HepG2 (cell line): ENCODE measurements at regions not wholly inside any gene's neighbourhood (a gene's known extent, or its start where the extent isn't known, plus 50 kb on each side); places are given as distances from the start of the nearest gene placed in this dataset.

Experiments used
- ATAC-seq: fragments of 200-7000 bp; cut with Tn5 transposase; 3 replicates; pipeline ENCODE4 v1.9.1; 2020; ENCODE audit warnings: mild to moderate bottlenecking, moderate library complexity
- BruUV-seq: library from RNA; stranded (reverse); fragments of 400-500 nt; replicated peaks from 2 replicates; lab custom pipeline; 2021; lab: Mats Ljungman, UMichigan
- CTCF ChIA-PET: fragments of 300-600 bp; formaldehyde crosslinking; extraction: SDS; loops from one replicate; lab custom pipeline; 2021; ENCODE audit warnings: low total read pairs, inconsistent platforms, low intra/inter-chr PET ratio; lab: Yijun Ruan, JAX
- POLR2A ChIA-PET: fragments of 350-600 bp; sonication (Branson Sonifier 250); formaldehyde crosslinking; loops from one replicate; lab custom pipeline; 2020; ENCODE audit warnings: antibody characterized with exemption, inconsistent platforms; lab: Yijun Ruan, JAX
- DNase-seq: peaks from one replicate; pipeline ENCODE4 v3.0.0-alpha.2; 2015; ENCODE audit warnings: low spot score
- FAIRE-seq: peaks from 3 replicates; lab custom pipeline; 2011; peaks lifted over from hg19 to GRCh38; lab: Jason Lieb, UNC
- H2AFZ ChIP-seq: one replicate; pipeline ENCODE4 v1.6.1; 2011; ENCODE audit warnings: low read length, inconsistent platforms
- H3K27ac ChIP-seq: fragments of 300-600 bp; 3 replicates; pipeline ENCODE4 v1.8.0; 2011; ENCODE audit warnings: mixed run types, mild to moderate bottlenecking, mixed read lengths, low read length, inconsistent platforms; ENCODE audit not compliant: insufficient read depth; ENCODE audit errors: extremely low read length
- H3K27me3 ChIP-seq, 2 experiments: fragments of 200-600 bp in 1 of 2; 2 replicates in 1 of 2; 3 replicates in 1 of 2; pipeline versions ENCODE4 v1.6.0 to v1.8.0; 2011; ENCODE audit warnings: low read length in 2 of 2, mild to moderate bottlenecking in 2 of 2, moderate library complexity in 2 of 2, inconsistent platforms in 1 of 2; ENCODE audit not compliant: insufficient read depth in 2 of 2, control insufficient read depth in 1 of 2
- H3K36me3 ChIP-seq, 2 experiments: fragments of 200-600 bp in 1 of 2; replicated peaks in 1 of 2; 2 replicates in 1 of 2; 3 replicates in 1 of 2; pipeline versions ENCODE4 v1.5.1 to v1.8.0; 2011; ENCODE audit warnings: low read length in 2 of 2, inconsistent platforms in 1 of 2; ENCODE audit not compliant: insufficient read depth in 2 of 2, control insufficient read depth in 1 of 2
- H3K4me1 ChIP-seq: 2 replicates; pipeline ENCODE4 v1.5.1; 2012; ENCODE audit warnings: low read length, inconsistent platforms; ENCODE audit not compliant: insufficient read depth
- H3K4me2 ChIP-seq: 2 replicates; pipeline ENCODE4 v1.6.0; 2011; ENCODE audit warnings: low read depth, low read length, inconsistent platforms
- H3K4me3 ChIP-seq, 3 experiments: fragments of 200-600 bp in 1 of 3; sonication (generic), shearing (Covaris generic) in 1 of 3; replicated peaks in 1 of 3; 2 replicates each; pipeline ENCODE4 v1.5.1; 2011 to 2016; ENCODE audit warnings: low read length in 3 of 3, inconsistent platforms in 2 of 3, low read depth in 2 of 3, mild to moderate bottlenecking in 2 of 3, control low read depth in 1 of 3, mixed read lengths in 1 of 3; ENCODE audit not compliant: insufficient read depth in 1 of 3
- H3K79me2 ChIP-seq: one replicate; pipeline ENCODE4 v1.6.1; 2011; ENCODE audit warnings: low read length, inconsistent platforms; ENCODE audit not compliant: insufficient read depth
- H3K9ac ChIP-seq: 2 replicates; pipeline ENCODE4 v1.6.0; 2011; ENCODE audit warnings: mild to moderate bottlenecking, low read depth, low read length, inconsistent platforms; ENCODE audit not compliant: insufficient read depth
- H3K9me3 ChIP-seq: 2 replicates; pipeline ENCODE4 v1.5.1; 2012; ENCODE audit warnings: mild to moderate bottlenecking, low read length
- H4K20me1 ChIP-seq: 2 replicates; pipeline ENCODE4 v1.6.0; 2011; ENCODE audit warnings: inconsistent platforms, mild to moderate bottlenecking, low read length, moderate library complexity; ENCODE audit not compliant: insufficient read depth
- FOXK2 ChIP-seq: fragments of 450-650 bp; IDR thresholded peaks from 2 replicates; pipeline ENCODE4 v1.6.1; 2016
- GABPA ChIP-seq, 2 experiments: IDR thresholded peaks; 2 replicates each; pipeline ENCODE4 v1.6.1; 2011 to 2016; ENCODE audit warnings: low read depth in 2 of 2, low read length in 1 of 2, missing biosample characterization in 1 of 2, missing genetic modification characterization in 1 of 2
- HIVEP1 ChIP-seq: sonication (generic); formaldehyde crosslinking; IDR thresholded peaks from 2 replicates; pipeline ENCODE4 v1.4.0; 2020; ENCODE audit warnings: mild to moderate bottlenecking, missing genetic modification reagents
- HMG20A ChIP-seq: IDR thresholded peaks from 2 replicates; pipeline ENCODE4 v1.6.1; 2016; ENCODE audit warnings: borderline replicate concordance
- PLSCR1 ChIP-seq: sonication (generic); formaldehyde crosslinking; IDR thresholded peaks from 2 replicates; pipeline ENCODE4 v1.5.0; 2020; ENCODE audit warnings: missing genetic modification reagents, mild to moderate bottlenecking, borderline replicate concordance
- SIN3B ChIP-seq: fragments of 150-350 bp; IDR thresholded peaks from 2 replicates; pipeline ENCODE4 v1.6.1; 2014; ENCODE audit warnings: low read length
- TERF1 ChIP-seq: sonication (generic); formaldehyde crosslinking; IDR thresholded peaks from 2 replicates; pipeline ENCODE4 v1.8.0; 2022; ENCODE audit warnings: mild to moderate bottlenecking, missing genetic modification reagents, moderate library complexity
- TRIM22 ChIP-seq: fragments of 450-650 bp; IDR thresholded peaks from 2 replicates; pipeline ENCODE4 v1.6.1; 2017
- ZFX ChIP-seq: sonication (generic); formaldehyde crosslinking; IDR thresholded peaks from 2 replicates; pipeline ENCODE4 v1.4.0; 2020; ENCODE audit warnings: mild to moderate bottlenecking, low read depth, missing genetic modification reagents, moderate library complexity
- ZNF296 ChIP-seq: sonication (generic); formaldehyde crosslinking; conservative IDR thresholded peaks from 2 replicates; pipeline ENCODE4 v1.5.0; 2020; ENCODE audit warnings: mild to moderate bottlenecking, missing genetic modification reagents
- ZNF800 ChIP-seq: sonication (generic); formaldehyde crosslinking; IDR thresholded peaks from 2 replicates; pipeline ENCODE4 v1.4.0; 2020; ENCODE audit warnings: missing genetic modification reagents
- WGBS: methylation state at CpG from one replicate; pipeline ENCODE4 v1.1.6; 2017; ENCODE audit warnings: low lambda C conversion rate; 5-methylcytosine and 5-hydroxymethylcytosine counted together
- in situ Hi-C: cut with HindIII; loops from 2 replicates; pipeline ENCODE4 v1.10.0; 2017; ENCODE audit warnings: low pct_unique_long_range_greater_than_20kb; ENCODE audit not compliant: extremely low pct_ligation_motif_present
- intact Hi-C: fragments of 100-400 bp; cut with micrococcal nuclease; formaldehyde crosslinking; loops from one replicate; pipeline ENCODE4 v1.10.0; 2022; ENCODE audit not compliant: unreplicated experiment

- H3K27me3 ChIP-seq: no peaks in the 10 kb centered on the region; a peak in 1 of 5 replicates
- no peak for TF ChIP-seq HIVEP1 (CRISPR knock-in tag)
- no peak for TF ChIP-seq SIN3B
- no peak for TF ChIP-seq PLSCR1
- TF ChIP-seq ZFX (CRISPR knock-in tag): no peak
- TF ChIP-seq ZNF800 (CRISPR knock-in tag): no peak
- TF ChIP-seq GABPA (IDR thresholded peaks at IDR 0.05; ENCODE audit: low read depth, low read length): no peak
- TF ChIP-seq GABPA (CRISPR knock-in tag; IDR thresholded peaks at IDR 0.05; ENCODE audit: low read depth): no peak
- TF ChIP-seq HMG20A (CRISPR knock-in tag): no peak
- no peak for TF ChIP-seq TRIM22
- no peak for TF ChIP-seq FOXK2
- TF ChIP-seq TERF1 (CRISPR knock-in tag): no peak
- TF ChIP-seq ZNF296 (CRISPR knock-in tag): no peak
- TF ChIP-seq, all 625 proteins: peak for 0
- ChIA-PET CTCF (no interaction called here), POLR2A (no interaction called here)
- H3K4me3 ChIP-seq: no peak overlapping the region
- no peak for ATAC-seq
- H3K27ac ChIP-seq: no peak overlapping the region
- no peaks in the 10 kb centered on the region for H3K9me3 ChIP-seq
- 3% methylated on average over 1 of the region's 1 CpG for WGBS
- no peak overlapping the region for H3K9ac ChIP-seq
- in situ Hi-C loops (no loop called here), intact Hi-C loops (no loop called here)
- DNase-seq: no peak
- FAIRE-seq: no peak
- H3K36me3 ChIP-seq: no peaks in the 10 kb centered on the region
- H3K4me2 ChIP-seq: no peak overlapping the region
- no peaks in the 10 kb centered on the region for H4K20me1 ChIP-seq
- H3K79me2 ChIP-seq: no peaks in the 10 kb centered on the region
- H3K4me1 ChIP-seq: no peaks in the 10 kb centered on the region
- no TSS peak for BruUV-seq
- H2AFZ ChIP-seq: no peak overlapping the region
Observed at GRCh38 chr3:73738711-73739110, 114.0 kb upstream of the PDZRN3 start.
